HG02970 (cell line): ENCODE measurements at regions not wholly inside any gene's neighbourhood (a gene's known extent, or its start where the extent isn't known, plus 50 kb on each side); places are given as distances from the start of the nearest gene placed in this dataset.
"Not testable (repeated sequence)": the region's sequence is repeated elsewhere in the genome, so short reads cannot be mapped to it uniquely, and the experiment has no call there.

Experiments
- ATAC-seq: cut with Tn5 transposase; IDR thresholded peaks from one replicate; pipeline ENCODE4 v1.9.1; 2021; ENCODE audit warnings: mild to moderate bottlenecking, moderate library complexity, moderate number of reproducible peaks; ENCODE audit not compliant: unreplicated experiment, low FRiP score

DNA sequence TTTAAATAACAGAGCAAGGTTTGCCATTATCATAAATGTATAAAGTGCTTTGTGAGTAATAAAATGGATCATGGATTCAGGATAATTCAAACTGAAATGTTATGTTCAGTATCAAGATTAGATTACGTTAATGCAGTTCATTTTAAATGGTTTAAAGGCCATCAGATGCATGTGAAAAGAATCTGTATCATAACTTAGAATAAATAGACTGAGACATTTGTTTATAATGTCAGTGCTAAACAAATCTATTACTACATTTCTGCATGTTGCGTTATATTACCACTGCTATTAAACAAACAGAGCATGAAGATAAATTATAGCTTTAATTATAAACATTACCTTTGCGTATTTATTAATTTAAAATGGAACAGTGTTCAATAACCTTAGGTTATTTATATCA, 160.2 kb downstream of the TOX3 start:
- ATAC-seq, result no peak

GRCh38 chr16:52384378-52384777, 162.6 kb downstream of the TOX3 start:
- no peak for ATAC-seq

DNA sequence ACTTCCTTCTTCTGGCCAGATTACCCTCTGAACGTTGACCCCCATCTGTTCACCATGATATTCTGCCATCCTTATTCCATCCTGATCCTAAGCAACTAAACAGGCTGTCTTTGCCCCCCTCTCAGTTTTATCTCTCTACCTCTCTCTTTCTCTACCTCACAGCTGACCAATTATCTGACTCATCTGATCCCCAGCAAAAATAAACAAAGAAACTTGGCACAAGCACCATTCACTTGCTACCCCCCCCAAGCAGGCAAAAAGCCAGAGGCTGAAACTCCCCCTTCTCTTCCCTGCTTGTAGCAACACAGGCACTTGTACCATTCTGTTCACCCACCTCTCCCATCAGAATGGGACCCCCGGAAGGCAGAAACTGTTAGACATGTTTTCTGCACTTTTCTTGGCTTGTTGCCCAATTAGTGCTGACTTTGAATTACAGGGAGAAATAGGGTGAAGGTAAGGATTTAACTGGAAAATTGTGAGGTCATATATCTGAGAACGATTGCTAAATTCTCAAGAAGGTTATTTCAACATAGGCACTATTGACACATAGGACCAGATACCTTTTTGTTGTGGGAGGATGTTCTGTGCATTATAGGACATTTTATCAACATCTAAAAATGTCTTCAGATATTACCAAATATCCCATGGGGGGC, 163.2 kb downstream of the TOX3 start:
- ATAC-seq, result no peak

DNA sequence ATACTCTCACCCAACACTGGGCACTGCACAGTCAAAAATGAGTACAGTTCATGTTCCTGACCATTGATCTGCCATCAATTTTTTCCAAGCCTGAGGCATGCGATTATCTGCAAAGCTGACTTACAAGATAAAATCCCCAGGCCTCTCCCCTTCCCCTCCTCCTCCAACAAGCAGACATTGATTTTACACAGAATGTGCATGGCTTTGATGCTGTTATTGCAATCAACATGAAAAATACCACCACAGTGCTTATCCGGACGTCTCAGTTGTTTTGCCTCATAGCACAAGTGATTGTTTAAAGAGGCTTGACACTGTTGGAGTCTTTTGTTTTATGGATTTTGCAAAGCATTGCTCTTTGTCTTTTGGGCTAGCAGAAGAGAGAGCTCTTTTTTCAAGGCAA, 163.8 kb downstream of the TOX3 start:
- ATAC-seq, result no peak

- no peak for ATAC-seq
Observed at GRCh38 chr16:52379551-52379950, 167.4 kb downstream of the TOX3 start.

DNA sequence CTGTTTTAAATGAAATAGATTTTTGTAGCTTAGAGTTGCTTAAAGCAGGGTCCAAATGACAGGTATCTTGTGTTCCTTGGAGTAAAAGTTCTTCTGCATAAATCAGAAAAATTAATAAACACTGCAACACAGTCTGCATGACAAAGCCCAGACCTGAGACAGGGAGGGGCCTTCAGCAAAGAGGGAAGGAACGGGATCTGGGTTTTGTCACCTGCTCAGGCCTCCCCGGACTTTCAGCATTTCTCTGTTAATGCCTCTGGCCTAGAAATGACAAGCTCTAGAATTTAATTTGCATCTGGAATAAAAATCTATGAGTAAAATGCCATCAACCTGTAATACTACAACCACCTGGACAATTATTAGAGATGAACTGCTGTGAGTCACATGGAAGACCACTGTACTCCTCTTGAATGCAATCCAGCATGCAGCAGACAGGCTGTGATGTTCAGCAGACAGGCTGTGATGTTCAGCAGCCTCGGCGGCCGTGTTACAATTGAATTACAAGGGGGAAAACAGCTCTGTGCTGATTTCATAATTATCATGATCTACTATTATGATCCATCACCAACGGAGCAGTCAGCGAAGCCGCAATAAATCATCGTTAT, 170.2 kb downstream of the TOX3 start:
- ATAC-seq, result no peak

- no peak for ATAC-seq
Observed at GRCh38 chr16:52372313-52372712, 174.6 kb downstream of the TOX3 start.

- ATAC-seq, result no peak
Observed at GRCh38 chr16:52368859-52369258, 178.1 kb downstream of the TOX3 start.

- ATAC-seq, result no peak
Observed at GRCh38 chr16:52367821-52368220, 179.1 kb downstream of the TOX3 start.

DNA sequence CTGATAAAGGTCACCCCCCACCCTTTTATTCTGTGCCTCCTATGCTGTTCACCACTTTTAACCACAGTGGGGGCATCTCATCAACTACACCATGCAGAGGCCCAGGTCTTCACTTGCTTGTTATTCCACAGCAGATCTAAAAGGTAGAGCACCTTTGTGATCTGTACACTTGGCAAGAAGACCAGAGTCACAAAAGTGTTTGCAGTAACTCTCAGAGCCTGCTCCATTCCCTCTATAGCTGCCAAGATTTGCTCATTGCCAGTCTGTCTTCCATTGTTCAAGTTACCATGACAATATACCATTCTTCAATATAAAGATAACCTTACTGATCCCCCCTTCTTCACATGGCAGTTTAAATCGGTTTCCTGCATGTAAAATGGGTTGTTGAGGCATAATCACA, 180.0 kb downstream of the TOX3 start:
- no peak for ATAC-seq

- no peak for ATAC-seq
Observed at GRCh38 chr16:52364500-52364899, 182.4 kb downstream of the TOX3 start.

GRCh38 chr16:52363082-52363481, 183.9 kb downstream of the TOX3 start:
- no peak for ATAC-seq

DNA sequence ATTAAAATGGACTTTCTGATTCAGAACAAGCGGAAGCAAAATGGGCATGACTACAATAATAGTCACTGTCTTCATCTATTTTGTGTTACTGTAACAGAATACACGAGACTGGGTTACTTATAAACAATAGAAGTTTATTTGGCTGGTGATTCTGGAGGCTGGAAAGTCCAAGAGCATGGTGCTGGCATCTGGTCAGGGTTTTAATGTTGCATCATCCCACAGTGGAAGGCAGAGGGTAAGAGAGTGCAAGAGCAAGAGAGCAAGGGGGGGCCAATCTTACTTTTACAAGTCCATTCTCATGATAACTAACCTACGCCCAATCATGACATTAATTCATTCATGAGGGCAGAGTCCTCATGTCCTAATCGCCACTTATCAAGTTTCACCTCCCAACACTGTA, 189.2 kb downstream of the TOX3 start:
- ATAC-seq, result no peak

GRCh38 chr16:52353249-52353648, 193.7 kb downstream of the TOX3 start:
- ATAC-seq, result no peak

DNA sequence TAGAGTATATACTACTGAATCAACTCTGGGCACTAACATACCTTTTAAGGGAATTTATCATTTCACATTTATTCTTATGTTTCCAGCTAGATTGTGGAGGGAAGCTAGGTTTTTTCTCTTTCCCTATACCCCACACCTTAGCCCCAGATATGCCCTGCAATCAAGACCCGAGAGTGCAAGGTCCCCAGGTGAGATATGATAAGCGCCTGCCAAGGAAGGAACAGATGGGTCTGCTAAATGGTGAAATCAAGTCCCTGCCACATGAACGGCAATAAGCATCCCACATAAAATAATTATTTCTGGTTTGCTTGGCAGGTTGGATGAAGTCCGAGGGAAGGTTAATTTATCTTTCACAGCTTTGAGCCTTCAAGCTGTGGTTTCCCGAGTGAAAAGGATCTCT, 195.5 kb downstream of the TOX3 start:
- ATAC-seq, result no peak

GRCh38 chr16:52350031-52350642, 196.8 kb downstream of the TOX3 start:
- ATAC-seq, result no peak

DNA sequence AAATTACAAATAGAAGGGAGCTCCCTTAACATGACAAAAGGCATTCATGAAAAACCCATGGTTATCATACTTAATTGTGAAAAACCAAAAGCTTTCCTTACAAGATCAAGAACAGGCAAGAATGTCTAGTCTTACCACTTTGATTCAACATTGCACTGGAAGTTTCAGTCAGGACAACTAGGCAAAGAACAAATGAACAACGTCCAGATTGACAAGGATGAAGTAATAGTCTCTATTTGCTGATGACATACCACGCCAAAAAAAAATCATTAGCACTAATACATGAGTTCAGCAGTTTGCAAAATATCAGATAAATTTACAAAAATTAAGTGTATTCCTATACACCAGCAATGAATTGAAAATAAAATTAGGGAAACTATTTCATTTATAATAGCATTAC, 200.2 kb downstream of the TOX3 start:
- no peak for ATAC-seq

- not testable (repeated sequence) for ATAC-seq
Observed at GRCh38 chr16:52333673-52334072, 213.3 kb downstream of the TOX3 start.

DNA sequence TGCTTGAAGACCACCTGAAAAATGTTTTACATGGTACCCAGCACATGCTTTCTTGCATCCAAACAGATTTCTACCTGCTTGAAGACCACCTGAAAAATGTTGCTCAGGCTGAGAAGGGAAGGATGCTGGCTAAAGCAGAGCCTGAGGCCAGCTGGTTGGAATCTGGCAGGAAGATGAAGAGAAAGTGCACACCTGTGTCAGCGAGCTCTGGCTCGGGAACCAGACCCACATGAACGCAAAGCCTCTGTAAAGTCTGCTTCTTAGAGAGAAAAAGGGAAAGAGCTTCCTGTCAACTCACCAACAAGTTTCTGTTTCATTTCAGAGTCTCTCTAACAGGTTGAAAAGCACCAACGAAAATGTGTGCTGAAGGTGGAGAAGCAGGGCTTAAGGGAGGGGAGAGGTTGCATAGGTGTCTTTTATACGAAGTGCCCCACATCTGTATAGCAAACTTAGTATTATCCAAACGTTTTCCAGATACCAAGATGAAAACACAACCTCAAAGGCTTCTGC, 226.0 kb downstream of the TOX3 start:
- ATAC-seq, result no peak

GRCh38 chr16:52318302-52319009, 228.5 kb downstream of the TOX3 start:
- no peak for ATAC-seq

GRCh38 chr16:52316241-52316640, 230.7 kb downstream of the TOX3 start:
- no peak for ATAC-seq
